Ishikawa (cell line): ENCODE measurements at regions not wholly inside any gene's neighbourhood (a gene's known extent, or its start where the extent isn't known, plus 50 kb on each side); places are given as distances from the start of the nearest gene placed in this dataset.

ENCODE experiments used
- CEBPB ChIP-seq: IDR thresholded peaks from 2 replicates; pipeline ENCODE4 v1.6.1; 2012
- CREB1 ChIP-seq: IDR thresholded peaks from 2 replicates; pipeline ENCODE4 v1.6.1; 2012; ENCODE audit warnings: low read depth
- EGR1 ChIP-seq: IDR thresholded peaks from 2 replicates; pipeline ENCODE4 v1.6.1; 2012
- EP300 ChIP-seq: IDR thresholded peaks from 2 replicates; pipeline ENCODE4 v1.6.1; 2012; ENCODE audit warnings: borderline replicate concordance
- FOXM1 ChIP-seq: IDR thresholded peaks from 2 replicates; pipeline ENCODE4 v1.6.1; 2012; ENCODE audit warnings: low read depth, borderline replicate concordance
- NFIC ChIP-seq: IDR thresholded peaks from 2 replicates; pipeline ENCODE4 v1.6.1; 2012
- RAD21 ChIP-seq: IDR thresholded peaks from 2 replicates; pipeline ENCODE4 v1.6.1; 2012; ENCODE audit warnings: low read depth
- REST ChIP-seq: IDR thresholded peaks from 2 replicates; pipeline ENCODE4 v1.6.1; 2012; ENCODE audit warnings: low read depth, mild to moderate bottlenecking
- TAF1 ChIP-seq: IDR thresholded peaks from 2 replicates; pipeline ENCODE4 v1.6.1; 2012; ENCODE audit warnings: low read depth, mild to moderate bottlenecking
- TCF12 ChIP-seq: IDR thresholded peaks from 2 replicates; pipeline ENCODE4 v1.6.1; 2012; ENCODE audit warnings: low read depth
- TEAD4 ChIP-seq: IDR thresholded peaks from 2 replicates; pipeline ENCODE4 v1.6.1; 2012
- USF1 ChIP-seq: IDR thresholded peaks from 2 replicates; pipeline ENCODE4 v1.6.1; 2012
- YY1 ChIP-seq: IDR thresholded peaks from 2 replicates; pipeline ENCODE4 v1.6.1; 2012; ENCODE audit warnings: low read depth
- ZBTB7A ChIP-seq: IDR thresholded peaks from 2 replicates; pipeline ENCODE4 v1.6.1; 2012; ENCODE audit warnings: low read depth
- TF ChIP-seq, protein P1 (sequence below): IDR thresholded peaks from 2 replicates; pipeline ENCODE4 v1.6.1; 2012

DNA sequence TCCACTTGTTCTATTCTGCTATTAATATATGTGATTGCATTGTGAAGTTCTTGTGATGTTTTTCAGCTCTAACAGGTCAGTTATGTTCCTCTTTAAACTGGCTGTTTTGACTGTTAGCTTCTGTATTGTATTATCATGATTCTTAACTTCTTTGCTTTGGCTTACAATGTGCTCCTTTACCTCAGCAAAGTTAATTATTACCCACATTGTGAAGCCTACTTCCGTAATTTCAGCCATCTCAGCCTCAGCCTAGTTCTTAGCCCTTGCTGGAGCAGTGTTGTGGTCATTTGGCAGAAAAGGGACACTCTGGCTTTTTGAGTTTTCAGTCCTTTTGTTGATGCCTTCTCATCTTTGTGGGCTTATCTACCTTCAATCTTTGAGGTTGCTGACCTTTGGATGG lies 440.2 kb downstream of the TBC1D32 start:
- TF ChIP-seq EP300 (no peak), USF1 (no peak), TEAD4 (no peak), ZBTB7A (no peak), FOXM1 (no peak), CREB1 (no peak), REST (no peak), TAF1 (no peak), NFIC (no peak), EGR1 (no peak), RAD21 (no peak), CEBPB (no peak), TCF12 (no peak), YY1 (no peak)
- TF ChIP-seq, protein P1, sequence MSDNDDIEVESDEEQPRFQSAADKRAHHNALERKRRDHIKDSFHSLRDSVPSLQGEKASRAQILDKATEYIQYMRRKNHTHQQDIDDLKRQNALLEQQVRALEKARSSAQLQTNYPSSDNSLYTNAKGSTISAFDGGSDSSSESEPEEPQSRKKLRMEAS: no peak

- no peak for TF ChIP-seq REST
- no peak for TF ChIP-seq USF1
- no peak for TF ChIP-seq RAD21
- no peak for TF ChIP-seq TCF12
- no peak for TF ChIP-seq NFIC
- no peak for TF ChIP-seq CEBPB
These were observed 457.3 kb downstream of the TBC1D32 start for GRCh38 chr6:120876931-120877330.

DNA sequence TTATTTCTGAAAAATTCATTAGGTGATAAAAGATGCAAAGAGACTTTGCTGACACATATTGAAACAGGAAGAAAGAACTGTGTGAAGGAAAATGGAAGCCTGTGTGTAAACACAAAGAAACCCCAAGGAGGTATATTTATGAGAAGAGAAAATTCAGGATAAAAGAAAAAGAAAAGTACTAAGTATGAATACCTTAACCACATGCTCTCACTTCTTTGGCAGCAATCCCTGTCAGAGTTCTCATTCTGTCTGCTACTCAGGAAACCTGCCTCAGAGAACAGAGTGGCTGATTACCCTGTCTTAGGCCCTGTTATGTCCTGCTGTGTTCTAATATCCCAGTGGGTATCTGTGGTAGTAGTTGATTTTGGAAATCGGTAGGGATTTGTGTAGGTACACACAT lies 457.9 kb downstream of the TBC1D32 start:
- TF ChIP-seq FOXM1: no peak
- TF ChIP-seq CEBPB: no peak
- no peak for TF ChIP-seq EGR1
- TF ChIP-seq REST: no peak

DNA sequence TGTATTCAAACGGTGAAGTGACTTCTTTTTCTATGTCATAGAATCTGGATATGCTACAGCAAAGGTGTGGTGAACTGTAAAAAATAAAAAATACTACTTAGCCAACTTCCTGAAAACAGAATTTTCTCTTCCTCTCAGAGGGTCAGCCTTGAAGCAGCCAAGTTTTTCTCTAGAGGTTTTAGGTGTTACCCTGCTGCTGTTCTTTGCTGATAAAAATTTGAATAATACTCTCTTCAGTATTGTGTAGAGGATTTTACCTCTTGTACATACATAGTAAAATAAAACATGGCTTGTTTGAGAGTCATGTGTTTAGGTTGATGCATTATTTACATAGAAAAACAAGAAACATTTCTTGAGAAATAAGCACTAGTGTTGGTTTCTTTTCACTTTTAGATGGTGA lies 458.4 kb downstream of the TBC1D32 start:
- TF ChIP-seq ZBTB7A (no peak), EGR1 (no peak), TAF1 (no peak), NFIC (no peak), FOXM1 (no peak), TEAD4 (no peak), TCF12 (no peak), YY1 (no peak), USF1 (no peak), EP300 (no peak), CREB1 (no peak), CEBPB (no peak), REST (no peak), RAD21 (no peak)
- TF ChIP-seq, protein P1: no peak
